ENCODE measurements at regions not wholly inside any gene's neighbourhood (a gene's known extent, or its start where the extent isn't known, plus 50 kb on each side); places are given as distances from the start of the nearest gene placed in this dataset.
"Not testable (repeated sequence)": the region's sequence is repeated elsewhere in the genome, so short reads cannot be mapped to it uniquely, and the experiment has no call there.

GRCh38 chrX:883588-883987 is 253.0 kb downstream of the SHOX start:
- Mint-ChIP-seq H3K27me3 (peaks cover 15% of the 10 kb centered on the region), H3K36me3 (peaks cover 2% of the 10 kb centered on the region), H3K4me1 (no peaks in the 10 kb centered on the region), H3K9me3 (no peaks in the 10 kb centered on the region), H3K4me3 (no peak overlapping the region), H3K27ac (no peak overlapping the region)

- not testable (repeated sequence) for H3K4me1 Mint-ChIP-seq, H3K9me3 Mint-ChIP-seq, H3K27ac Mint-ChIP-seq, H3K36me3 Mint-ChIP-seq, H3K4me3 Mint-ChIP-seq
- peaks cover 17% of the 10 kb centered on the region for H3K27me3 Mint-ChIP-seq
Measured at GRCh38 chrX:879756-880698, 249.4 kb downstream of the SHOX start.

GRCh38 chrX:874061-874460 is 243.5 kb downstream of the SHOX start:
- Mint-ChIP-seq H3K36me3 (peaks cover 2% of the 10 kb centered on the region), H3K9me3 (peaks cover 7% of the 10 kb centered on the region), H3K4me1 (no peaks in the 10 kb centered on the region), H3K27ac (no peak overlapping the region), H3K27me3 (peaks cover 10% of the 10 kb centered on the region), H3K4me3 (no peak overlapping the region)

- H3K27me3 Mint-ChIP-seq, result peaks cover 12% of the 10 kb centered on the region
- H3K9me3 Mint-ChIP-seq, result peaks cover 7% of the 10 kb centered on the region
- H3K4me3 Mint-ChIP-seq, result no peak overlapping the region
- peaks cover 2% of the 10 kb centered on the region for H3K36me3 Mint-ChIP-seq
- no peak overlapping the region for H3K27ac Mint-ChIP-seq
- no peaks in the 10 kb centered on the region for H3K4me1 Mint-ChIP-seq
Measured at GRCh38 chrX:873016-873415, 242.4 kb downstream of the SHOX start.

DNA sequence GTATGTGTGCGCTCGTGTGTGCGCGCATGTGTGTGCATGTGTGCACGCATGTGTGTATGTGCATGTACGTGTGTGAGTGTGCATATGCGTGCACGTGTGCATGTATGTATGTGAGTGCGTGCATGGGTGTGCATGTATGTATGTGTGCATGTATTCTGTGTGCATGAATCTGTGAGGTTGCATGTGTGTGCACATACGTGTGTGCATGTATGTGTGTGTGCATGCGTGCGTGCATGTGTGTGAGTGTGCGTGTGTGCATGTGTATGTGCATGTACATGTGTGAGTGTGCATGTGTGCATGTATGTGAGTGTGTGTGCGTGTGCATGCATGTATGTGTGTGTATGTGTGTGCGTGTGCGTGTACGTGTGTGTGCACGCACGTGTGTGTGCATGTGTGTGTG is 241.5 kb downstream of the SHOX start:
- Mint-ChIP-seq H3K27ac (no peak overlapping the region), H3K4me1 (no peaks in the 10 kb centered on the region), H3K27me3 (peaks cover 9% of the 10 kb centered on the region), H3K9me3 (peaks cover 7% of the 10 kb centered on the region), H3K4me3 (no peak overlapping the region), H3K36me3 (no peaks in the 10 kb centered on the region)

GRCh38 chrX:871626-872025 is 241.0 kb downstream of the SHOX start:
- H3K27ac Mint-ChIP-seq, result no peak overlapping the region
- H3K4me1 Mint-ChIP-seq, result no peaks in the 10 kb centered on the region
- H3K9me3 Mint-ChIP-seq, result peaks cover 7% of the 10 kb centered on the region
- H3K27me3 Mint-ChIP-seq, result peaks cover 9% of the 10 kb centered on the region
- no peaks in the 10 kb centered on the region for H3K36me3 Mint-ChIP-seq
- no peak overlapping the region for H3K4me3 Mint-ChIP-seq

GRCh38 chrX:867966-868647 is 237.5 kb downstream of the SHOX start:
- H3K9me3 Mint-ChIP-seq, result peaks cover 7% of the 10 kb centered on the region
- H3K4me1 Mint-ChIP-seq, result no peaks in the 10 kb centered on the region
- H3K36me3 Mint-ChIP-seq, result no peaks in the 10 kb centered on the region

GRCh38 chrX:867502-867901 is 236.9 kb downstream of the SHOX start:
- Mint-ChIP-seq H3K4me1 (no peaks in the 10 kb centered on the region), H3K4me3 (no peak overlapping the region), H3K27me3 (peaks cover 9% of the 10 kb centered on the region), H3K9me3 (peaks cover 7% of the 10 kb centered on the region), H3K36me3 (no peaks in the 10 kb centered on the region), H3K27ac (no peak overlapping the region)

More at GRCh38 chrX:867966-868647, 237.5 kb downstream of the SHOX start:
- Mint-ChIP-seq H3K27ac (no peak overlapping the region), H3K4me3 (no peak overlapping the region), H3K27me3 (peaks cover 9% of the 10 kb centered on the region)

- H3K4me1 Mint-ChIP-seq, result no peaks in the 10 kb centered on the region
- H3K36me3 Mint-ChIP-seq, result no peaks in the 10 kb centered on the region
- no peak overlapping the region for H3K4me3 Mint-ChIP-seq
- no peaks in the 10 kb centered on the region for H3K9me3 Mint-ChIP-seq
- H3K27me3 Mint-ChIP-seq, result peaks cover 9% of the 10 kb centered on the region
- H3K27ac Mint-ChIP-seq, result no peak overlapping the region
Measured at GRCh38 chrX:866441-866990, 235.9 kb downstream of the SHOX start.

DNA sequence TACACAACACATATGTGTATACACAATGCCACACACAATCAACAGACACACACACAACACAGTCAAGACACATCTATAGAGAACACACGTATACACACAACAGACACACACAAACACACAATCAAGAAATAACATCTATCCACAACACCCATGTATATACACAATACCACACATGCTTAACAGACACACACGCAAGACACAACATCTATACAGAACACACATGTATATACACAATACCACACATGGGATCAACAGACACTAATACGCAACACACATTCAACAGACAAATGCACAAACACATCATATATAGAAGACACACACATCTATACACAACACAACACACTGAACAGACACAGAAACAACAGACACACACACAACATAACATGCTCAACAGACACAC is 234.8 kb downstream of the SHOX start:
- Mint-ChIP-seq H3K36me3 (no peaks in the 10 kb centered on the region), H3K27me3 (peaks cover 8% of the 10 kb centered on the region), H3K4me1 (no peaks in the 10 kb centered on the region), H3K4me3 (no peak overlapping the region), H3K27ac (no peak overlapping the region), H3K9me3 (no peaks in the 10 kb centered on the region)

GRCh38 chrX:861921-862320 is 231.3 kb downstream of the SHOX start:
- Mint-ChIP-seq H3K36me3 (no peaks in the 10 kb centered on the region), H3K4me1 (no peaks in the 10 kb centered on the region), H3K4me3 (no peak overlapping the region), H3K27me3 (no peaks in the 10 kb centered on the region), H3K27ac (no peak overlapping the region), H3K9me3 (peaks cover 7% of the 10 kb centered on the region)

GRCh38 chrX:861340-861890 is 230.8 kb downstream of the SHOX start:
- peaks cover 7% of the 10 kb centered on the region for H3K9me3 Mint-ChIP-seq
- H3K27ac Mint-ChIP-seq, result no peak overlapping the region

DNA sequence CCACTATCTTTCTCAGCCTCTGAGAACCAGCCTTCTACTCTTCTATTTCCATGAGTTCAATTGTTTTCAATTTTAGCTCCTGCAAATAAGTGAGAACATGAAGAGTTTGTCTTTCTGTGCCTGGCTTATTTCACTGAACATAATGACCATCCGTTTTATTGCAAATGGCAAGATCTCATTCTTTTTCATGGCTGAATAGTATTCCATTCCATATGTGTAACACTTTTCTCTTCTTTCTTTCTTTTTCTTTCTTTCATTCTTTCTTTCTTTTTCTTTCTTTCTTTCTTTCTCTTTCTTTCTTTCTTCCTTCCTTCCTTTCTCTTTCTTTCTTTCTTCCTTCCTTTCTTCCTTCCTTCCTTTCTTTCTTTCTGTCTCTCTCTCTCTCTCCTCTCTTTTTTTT is 228.7 kb downstream of the SHOX start:
- Mint-ChIP-seq H3K4me1 (no peaks in the 10 kb centered on the region), H3K27me3 (no peaks in the 10 kb centered on the region), H3K36me3 (no peaks in the 10 kb centered on the region), H3K27ac (no peak overlapping the region), H3K4me3 (no peak overlapping the region), H3K9me3 (peaks cover 7% of the 10 kb centered on the region)

More at GRCh38 chrX:861340-861890, 230.8 kb downstream of the SHOX start:
- H3K27me3 Mint-ChIP-seq, result no peaks in the 10 kb centered on the region
- no peaks in the 10 kb centered on the region for H3K4me1 Mint-ChIP-seq
- H3K36me3 Mint-ChIP-seq, result no peaks in the 10 kb centered on the region
- H3K4me3 Mint-ChIP-seq, result no peak overlapping the region

- Mint-ChIP-seq H3K27ac (no peak overlapping the region), H3K27me3 (no peaks in the 10 kb centered on the region), H3K4me1 (no peaks in the 10 kb centered on the region), H3K36me3 (no peaks in the 10 kb centered on the region), H3K4me3 (no peak overlapping the region), H3K9me3 (peaks cover 7% of the 10 kb centered on the region)
Measured at GRCh38 chrX:858542-859078, 228.0 kb downstream of the SHOX start.

GRCh38 chrX:857376-857775 is 226.8 kb downstream of the SHOX start:
- Mint-ChIP-seq H3K4me1 (no peaks in the 10 kb centered on the region), H3K4me3 (no peak overlapping the region), H3K36me3 (no peaks in the 10 kb centered on the region), H3K9me3 (peaks cover 7% of the 10 kb centered on the region), H3K27me3 (no peaks in the 10 kb centered on the region), H3K27ac (no peak overlapping the region)

All from activated naive CD4-positive, alpha-beta T cell treated with anti-CD3 and anti-CD28 coated beads, Interleukin-2, amount 50 U/mL, for 24 hours (primary cell).